ENCODE measurements at regions not wholly inside any gene's neighbourhood (a gene's known extent, or its start where the extent isn't known, plus 50 kb on each side); places are given as distances from the start of the nearest gene placed in this dataset.
"Not testable (repeated sequence)": the region's sequence is repeated elsewhere in the genome, so short reads cannot be mapped to it uniquely, and the experiment has no call there.

- Histone ChIP-seq H3K4me1 (no peaks in the 10 kb centered on the region), H3K36me3 (ENCODE audit: insufficient read depth in 1 of 2, low read depth in 1 of 2) (no peaks in the 10 kb centered on the region), H3K9me3 (no peaks in the 10 kb centered on the region), H3K27ac (no peak overlapping the region), H3K4me3 (no peak overlapping the region), H3K27me3 (ENCODE audit: insufficient read depth in 3 of 3, low read length in 2 of 3) (no peaks in the 10 kb centered on the region)
- WGBS, 3 donors: 64 to 68% (median 64%) methylated on average over 7 of the region's 7 CpGs
- no peak for TF ChIP-seq CTCF (IDR thresholded peaks at IDR 0.05)
- ATAC-seq: no peak
- no peak for DNase-seq
- intact Hi-C loops (cut with DNase I): no loop called here
These were observed 150.5 kb downstream of the NPIPB5 start for GRCh38 chr16:22661161-22661647.

- H3K4me1 ChIP-seq; ATAC-seq; DNase-seq; H3K27me3 ChIP-seq (ENCODE audit: insufficient read depth in 3 of 3, low read length in 2 of 3); H3K27ac ChIP-seq; H3K36me3 ChIP-seq (ENCODE audit: insufficient read depth in 1 of 2, low read depth in 1 of 2); intact Hi-C loops (cut with DNase I); H3K4me3 ChIP-seq; H3K9me3 ChIP-seq: not testable (repeated sequence)
- 64 to 82% (median 74%) methylated on average over 1 of the region's 1 CpG for WGBS, 3 donors
These were observed 151.0 kb upstream of the HS3ST2 start for GRCh38 chr16:22662958-22663357.

GRCh38 chr16:22663389-22664064 is 150.4 kb upstream of the HS3ST2 start:
- Histone ChIP-seq H3K9me3 (no peaks in the 10 kb centered on the region), H3K4me3 (no peak overlapping the region), H3K27me3 (ENCODE audit: insufficient read depth in 3 of 3, low read length in 2 of 3) (peaks cover 0 to 7% (median 0%) of the 10 kb centered on the region in 3 donors), H3K36me3 (ENCODE audit: insufficient read depth in 1 of 2, low read depth in 1 of 2) (no peaks in the 10 kb centered on the region), H3K4me1 (no peaks in the 10 kb centered on the region), H3K27ac (no peak overlapping the region)
- intact Hi-C loops (cut with DNase I): no loop called here
- DNase-seq (no peak), ATAC-seq (no peak)
- no peak for TF ChIP-seq CTCF (IDR thresholded peaks at IDR 0.05)
- WGBS, 3 donors: 70 to 78% (median 76%) methylated on average over 6 of the region's 6 CpGs

- DNase-seq (no peak), ATAC-seq (no peak)
- H3K4me1 ChIP-seq: no peaks in the 10 kb centered on the region
- no peak for TF ChIP-seq CTCF (IDR thresholded peaks at IDR 0.05)
- H3K36me3 ChIP-seq (ENCODE audit: insufficient read depth in 1 of 2, low read depth in 1 of 2): no peaks in the 10 kb centered on the region
- H3K27ac ChIP-seq: no peak overlapping the region
- intact Hi-C loops (cut with DNase I): no loop called here
- peaks cover 0 to 9% (median 0%) of the 10 kb centered on the region in 3 donors for H3K27me3 ChIP-seq (ENCODE audit: insufficient read depth in 3 of 3, low read length in 2 of 3)
- 61 to 69% (median 67%) methylated on average over 4 of the region's 4 CpGs for WGBS, 3 donors
- H3K9me3 ChIP-seq: no peaks in the 10 kb centered on the region
- H3K4me3 ChIP-seq: no peak overlapping the region
These were observed 149.8 kb upstream of the HS3ST2 start for GRCh38 chr16:22664132-22664531.

GRCh38 chr16:22664561-22664997 is 149.4 kb upstream of the HS3ST2 start:
- no peak for DNase-seq
- Histone ChIP-seq H3K27ac (no peak overlapping the region), H3K9me3 (no peaks in the 10 kb centered on the region), H3K36me3 (ENCODE audit: insufficient read depth in 1 of 2, low read depth in 1 of 2) (no peaks in the 10 kb centered on the region), H3K27me3 (ENCODE audit: insufficient read depth in 3 of 3, low read length in 2 of 3) (peaks cover 0 to 9% (median 0%) of the 10 kb centered on the region in 3 donors), H3K4me3 (no peak overlapping the region), H3K4me1 (no peaks in the 10 kb centered on the region)
- 80 to 83% (median 80%) methylated on average over 7 of the region's 7 CpGs for whole genome bisulfite sequencing, 3 donors
- intact Hi-C loops (cut with DNase I): no loop called here
- ATAC-seq: no peak
- TF ChIP-seq CTCF (IDR thresholded peaks at IDR 0.05): no peak
